VCaP (cell line): ENCODE measurements at regions not wholly inside any gene's neighbourhood (a gene's known extent, or its start where the extent isn't known, plus 50 kb on each side); places are given as distances from the start of the nearest gene placed in this dataset.

Source experiments
- H3K27ac ChIP-seq: fragments of 450-650 bp; 2 replicates; pipeline ENCODE4 v1.5.1; 2017
- CTCF ChIP-seq: fragments of 450-650 bp; conservative IDR thresholded peaks from 2 replicates; pipeline ENCODE4 v1.5.1; 2017; ENCODE audit warnings: mild to moderate bottlenecking, moderate library complexity

DNA sequence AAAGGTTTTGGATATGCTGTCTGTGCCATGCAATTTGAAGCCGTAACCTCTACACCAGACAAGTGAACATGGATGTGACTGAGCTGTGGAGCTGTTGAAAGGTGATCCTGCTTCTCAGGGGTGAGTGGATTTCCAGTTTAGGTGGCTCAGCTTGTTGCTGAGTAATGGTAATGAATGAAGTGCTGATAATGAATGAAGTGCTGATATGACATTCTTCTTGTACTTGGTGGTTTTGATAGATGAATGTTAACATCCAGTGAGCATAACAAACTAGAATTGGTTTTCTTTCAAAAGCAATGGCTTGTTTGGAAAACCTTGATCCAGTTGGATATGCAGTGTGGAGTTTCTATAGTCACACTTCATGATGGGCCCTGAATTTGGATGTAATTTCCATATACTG lies 89.7 kb upstream of the FZD8 start:
- no peak for TF ChIP-seq CTCF
- no peak overlapping the region for H3K27ac ChIP-seq

- no peak for TF ChIP-seq CTCF
Observed at GRCh38 chr10:35728341-35728740, 86.2 kb upstream of the FZD8 start.

DNA sequence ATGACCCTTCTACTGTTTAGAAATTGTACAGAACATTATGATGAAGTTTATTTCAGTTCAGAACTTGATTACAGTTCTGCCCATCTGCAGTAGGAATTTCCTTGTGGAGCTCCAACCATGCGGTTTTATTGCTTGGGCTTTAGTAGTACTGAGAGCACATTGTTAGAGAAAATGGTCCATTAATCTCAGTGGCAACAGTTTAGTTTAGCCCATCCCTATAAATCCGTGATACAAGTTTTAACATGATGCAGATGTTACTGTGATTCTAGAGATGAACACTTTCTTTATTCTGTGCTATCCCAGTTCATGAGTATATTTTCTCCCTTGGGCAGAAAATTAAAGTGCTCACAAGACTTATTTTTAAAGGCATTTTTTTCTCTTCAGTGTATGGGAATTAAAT lies 84.8 kb upstream of the FZD8 start:
- H3K27ac ChIP-seq: no peak overlapping the region
- TF ChIP-seq CTCF: no peak

More at GRCh38 chr10:35728341-35728740, 86.2 kb upstream of the FZD8 start:
- H3K27ac ChIP-seq: no peak overlapping the region

- TF ChIP-seq CTCF: no peak
- no peak overlapping the region for H3K27ac ChIP-seq
Observed at GRCh38 chr10:35723992-35724391, 81.9 kb upstream of the FZD8 start.

DNA sequence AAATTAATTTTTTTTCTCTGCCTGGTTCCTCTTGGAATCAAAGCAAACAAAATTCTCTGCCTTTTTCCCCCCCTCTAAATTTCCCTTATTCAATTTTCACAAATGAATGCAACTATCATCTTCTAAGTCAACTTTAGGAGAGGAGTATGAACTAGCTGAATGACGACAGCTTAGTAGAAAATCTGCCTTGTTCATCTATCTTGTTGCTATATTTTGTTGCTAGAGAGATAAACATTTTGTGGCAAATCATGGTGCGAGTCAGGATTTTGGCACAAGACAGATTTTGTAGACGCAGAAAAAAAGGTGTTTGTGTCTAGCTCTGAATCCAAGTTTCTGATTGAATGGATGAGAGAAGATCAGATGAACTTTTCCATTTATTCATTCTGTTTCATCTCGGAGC lies 81.0 kb upstream of the FZD8 start:
- H3K27ac ChIP-seq: no peak overlapping the region
- TF ChIP-seq CTCF: no peak

- TF ChIP-seq CTCF: no peak
- no peak overlapping the region for H3K27ac ChIP-seq
Observed at GRCh38 chr10:35722636-35723035, 80.5 kb upstream of the FZD8 start.

DNA sequence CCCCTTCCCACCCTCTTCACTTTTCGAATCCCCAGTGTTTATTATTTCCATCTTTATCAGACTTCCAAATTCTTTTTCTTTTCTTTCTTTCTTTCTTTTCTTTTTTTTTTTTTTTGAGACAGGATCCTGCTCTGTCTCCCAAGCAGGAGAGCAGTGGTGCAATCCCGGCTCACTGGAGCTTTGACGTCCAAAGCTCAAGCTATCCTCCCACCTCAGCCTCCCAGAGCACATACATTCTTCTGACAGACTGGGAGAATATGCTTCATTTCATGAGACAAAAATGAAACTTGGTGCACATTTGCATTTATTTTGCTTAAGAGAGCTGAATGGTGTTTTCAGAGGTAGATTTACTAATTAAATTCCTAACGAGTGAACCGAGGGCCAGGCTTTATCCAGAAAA lies 80.1 kb upstream of the FZD8 start:
- no peak for TF ChIP-seq CTCF
- no peak overlapping the region for H3K27ac ChIP-seq

- no peak for TF ChIP-seq CTCF
Observed at GRCh38 chr10:35720366-35720765, 78.3 kb upstream of the FZD8 start.

More at GRCh38 chr10:35720366-35720765, 78.3 kb upstream of the FZD8 start:
- H3K27ac ChIP-seq: 0 out of 2 replicates have a peak overlapping the region, but pooled peaks have one; percentile 9
